A549 (cell line): ENCODE measurements at regions not wholly inside any gene's neighbourhood (a gene's known extent, or its start where the extent isn't known, plus 50 kb on each side); places are given as distances from the start of the nearest gene placed in this dataset.
"Not testable (repeated sequence)": the region's sequence is repeated elsewhere in the genome, so short reads cannot be mapped to it uniquely, and the experiment has no call there.

Source experiments
- ATAC-seq, 2 experiments: fragments of 200-7000 bp in 1 of 2; fragments of >200 bp in 1 of 2; cut with Nextera tagmentation in 1 of 2; cut with Tn5 transposase in 1 of 2; 3 replicates each; pipeline versions ENCODE4 v1.8.0 to v1.9.1; 2018 to 2020; ENCODE audit warnings: mild to moderate bottlenecking in 1 of 2, moderate library complexity in 1 of 2
- CTCF ChIA-PET: fragments of 300-600 bp; sonication (Branson Sonifier 250); formaldehyde crosslinking; extraction: SDS; loops from one replicate; lab custom pipeline; 2021; ENCODE audit warnings: antibody characterized with exemption, inconsistent platforms; lab: Yijun Ruan, JAX
- POLR2A ChIA-PET: fragments of 350-600 bp; formaldehyde crosslinking; extraction: SDS; loops from one replicate; lab custom pipeline; 2021; ENCODE audit warnings: antibody characterized with exemption, inconsistent platforms; lab: Yijun Ruan, JAX
- DNase-seq, 2 experiments: peaks; one replicate each; pipeline versions ENCODE4 v3.0.0 to v3.0.0-alpha.2; 2011 to 2016; ENCODE audit warnings: low read depth in 1 of 2, low spot score in 1 of 2
- FAIRE-seq: peaks from 2 replicates; lab custom pipeline; 2011; peaks lifted over from hg19 to GRCh38; lab: Jason Lieb, UNC
- H3K27ac ChIP-seq, 2 experiments: fragments of >200 bp; sonication (Bioruptor Twin); formaldehyde crosslinking; 3 replicates each; pipeline ENCODE4 v1.5.1; 2016 to 2017
- H3K4me1 ChIP-seq: fragments of >200 bp; sonication (Bioruptor Twin); formaldehyde crosslinking; 3 replicates; pipeline ENCODE4 v1.6.1; 2016
- H3K4me2 ChIP-seq: fragments of >200 bp; sonication (Bioruptor Twin); formaldehyde crosslinking; 3 replicates; pipeline ENCODE4 v1.6.1; 2016
- H3K4me3 ChIP-seq: fragments of >200 bp; sonication (Bioruptor Twin); formaldehyde crosslinking; 3 replicates; pipeline ENCODE4 v1.5.1; 2016
- H3K9me3 ChIP-seq: fragments of >200 bp; sonication (Bioruptor Twin); formaldehyde crosslinking; 3 replicates; pipeline ENCODE4 v1.6.1; 2016
- CBX8 ChIP-seq: fragments of 200-600 bp; sonication (generic); IDR thresholded peaks from 2 replicates; pipeline ENCODE4 v1.6.1; 2016
- EP300 ChIP-seq, 2 experiments: fragments of >200 bp; sonication (Bioruptor Twin); formaldehyde crosslinking; IDR thresholded peaks; 2 replicates in 1 of 2; 3 replicates in 1 of 2; pipeline ENCODE4 v1.6.1; 2016 to 2017
- FOSB ChIP-seq: fragments of 250-450 bp; sonication (Bioruptor Pico); IDR thresholded peaks from 2 replicates; pipeline ENCODE4 v1.5.0; 2020; ENCODE audit warnings: mild to moderate bottlenecking, moderate library complexity
- HDAC2 ChIP-seq: fragments of 200-600 bp; sonication (generic); IDR thresholded peaks from 2 replicates; pipeline ENCODE4 v1.6.1; 2016
- HOXB5 ChIP-seq: fragments of 250-450 bp; sonication (Bioruptor Pico); IDR thresholded peaks from 2 replicates; pipeline ENCODE4 v1.5.0; 2020; ENCODE audit warnings: mild to moderate bottlenecking, moderate library complexity
- KDM1A ChIP-seq: fragments of 200-600 bp; sonication (generic); IDR thresholded peaks from 2 replicates; pipeline ENCODE4 v1.6.1; 2016; ENCODE audit warnings: low read depth, mild to moderate bottlenecking
- NR3C1 ChIP-seq: fragments of >200 bp; sonication (Bioruptor Twin); formaldehyde crosslinking; IDR thresholded peaks from 3 replicates; pipeline ENCODE4 v1.6.1; 2017
- POLR2AphosphoS2 ChIP-seq: conservative IDR thresholded peaks from 2 replicates; pipeline ENCODE4 v1.6.1; 2012; ENCODE audit warnings: low read length, improper control_type of control experiment, inconsistent platforms
- RAD21 ChIP-seq, 2 experiments: fragments of >200 bp in 1 of 2; sonication (Bioruptor Twin) in 1 of 2; formaldehyde crosslinking in 1 of 2; IDR thresholded peaks in 1 of 2; conservative IDR thresholded peaks in 1 of 2; 2 replicates in 1 of 2; 3 replicates in 1 of 2; pipeline ENCODE4 v1.6.1; 2012 to 2018; ENCODE audit warnings: inconsistent platforms in 1 of 2
- SMC3 ChIP-seq: fragments of >200 bp; sonication (Bioruptor Twin); formaldehyde crosslinking; IDR thresholded peaks from 3 replicates; pipeline ENCODE4 v1.6.1; 2018; ENCODE audit warnings: inconsistent platforms
- SREBF2 ChIP-seq: fragments of 450-650 bp; IDR thresholded peaks from 2 replicates; pipeline ENCODE4 v1.6.1; 2014; ENCODE audit warnings: mild to moderate bottlenecking, moderate library complexity
- ZNF302 ChIP-seq: fragments of 250-450 bp; sonication (Bioruptor Pico); IDR thresholded peaks from 2 replicates; pipeline ENCODE4 v1.9.0; 2021; ENCODE audit warnings: inconsistent platforms, mild to moderate bottlenecking, moderate library complexity
- ZSCAN20 ChIP-seq: fragments of 250-450 bp; sonication (Bioruptor Pico); IDR thresholded peaks from 2 replicates; pipeline ENCODE4 v1.8.0; 2022; ENCODE audit warnings: mild to moderate bottlenecking, moderate library complexity
- WGBS: methylation state at CpG from one replicate; pipeline ENCODE4 v1.1.6; 2017; ENCODE audit errors: missing lambda C conversion rate; 5-methylcytosine and 5-hydroxymethylcytosine counted together
- TF ChIP-seq, protein P1 (sequence below): fragments of >200 bp; sonication (Bioruptor Twin); formaldehyde crosslinking; IDR thresholded peaks from 3 replicates; pipeline ENCODE4 v1.5.1; 2016
- TF ChIP-seq, protein P2 (sequence below): fragments of 250-450 bp; sonication (Bioruptor Pico); IDR thresholded peaks from 2 replicates; pipeline ENCODE4 v1.5.0; 2021; ENCODE audit warnings: mild to moderate bottlenecking, moderate library complexity, borderline replicate concordance
- TF ChIP-seq, protein P3 (sequence below): IDR thresholded peaks from 2 replicates; pipeline ENCODE4 v1.6.1; 2012; ENCODE audit warnings: low read depth, borderline replicate concordance
- TF ChIP-seq, protein P4 (sequence below): fragments of 250-450 bp; sonication (Bioruptor Pico); IDR thresholded peaks from 2 replicates; pipeline ENCODE4 v1.5.0; 2020; ENCODE audit warnings: low read depth, mild to moderate bottlenecking, moderate library complexity

DNA sequence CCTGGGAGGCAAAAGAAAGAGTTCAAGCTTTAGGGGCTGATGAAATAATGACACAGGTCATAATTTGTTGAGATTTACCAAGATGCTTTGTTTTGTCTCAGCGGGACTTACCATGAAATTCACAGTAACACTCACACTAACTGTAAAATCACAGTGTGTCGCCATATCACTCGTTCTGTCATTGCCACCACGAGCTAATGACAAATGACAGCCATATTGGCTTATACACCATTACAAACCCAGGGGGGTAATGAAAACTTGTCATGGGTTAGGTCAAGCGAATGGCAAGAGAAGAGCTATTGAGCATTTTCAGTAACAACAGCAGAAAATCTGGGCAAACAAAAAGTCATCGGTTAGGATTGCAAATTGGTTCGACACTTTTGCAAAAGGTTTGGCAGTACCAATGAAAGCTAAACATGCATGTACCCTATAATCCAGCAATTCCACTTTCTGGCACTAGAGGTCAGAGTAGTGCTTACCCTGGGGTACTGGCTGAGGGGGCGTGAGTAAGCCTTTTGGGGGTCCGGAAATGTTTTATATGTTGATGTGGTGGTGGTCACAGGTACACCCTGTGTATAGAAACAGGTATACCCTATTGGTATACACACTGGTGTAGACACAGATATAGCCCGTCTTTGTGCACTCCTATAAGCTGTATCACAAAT lies 83.9 kb upstream of the RAI2 start:
- POLR2A ChIA-PET: no interaction called here
- Histone ChIP-seq H3K27ac (no peak overlapping the region), H3K4me1 (no peaks in the 10 kb centered on the region), H3K9me3 (no peaks in the 10 kb centered on the region), H3K4me3 (no peak overlapping the region), H3K4me2 (no peak overlapping the region)
- TF ChIP-seq, protein P1, sequence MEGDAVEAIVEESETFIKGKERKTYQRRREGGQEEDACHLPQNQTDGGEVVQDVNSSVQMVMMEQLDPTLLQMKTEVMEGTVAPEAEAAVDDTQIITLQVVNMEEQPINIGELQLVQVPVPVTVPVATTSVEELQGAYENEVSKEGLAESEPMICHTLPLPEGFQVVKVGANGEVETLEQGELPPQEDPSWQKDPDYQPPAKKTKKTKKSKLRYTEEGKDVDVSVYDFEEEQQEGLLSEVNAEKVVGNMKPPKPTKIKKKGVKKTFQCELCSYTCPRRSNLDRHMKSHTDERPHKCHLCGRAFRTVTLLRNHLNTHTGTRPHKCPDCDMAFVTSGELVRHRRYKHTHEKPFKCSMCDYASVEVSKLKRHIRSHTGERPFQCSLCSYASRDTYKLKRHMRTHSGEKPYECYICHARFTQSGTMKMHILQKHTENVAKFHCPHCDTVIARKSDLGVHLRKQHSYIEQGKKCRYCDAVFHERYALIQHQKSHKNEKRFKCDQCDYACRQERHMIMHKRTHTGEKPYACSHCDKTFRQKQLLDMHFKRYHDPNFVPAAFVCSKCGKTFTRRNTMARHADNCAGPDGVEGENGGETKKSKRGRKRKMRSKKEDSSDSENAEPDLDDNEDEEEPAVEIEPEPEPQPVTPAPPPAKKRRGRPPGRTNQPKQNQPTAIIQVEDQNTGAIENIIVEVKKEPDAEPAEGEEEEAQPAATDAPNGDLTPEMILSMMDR: peak; percentile 44
- TF ChIP-seq, protein P2, sequence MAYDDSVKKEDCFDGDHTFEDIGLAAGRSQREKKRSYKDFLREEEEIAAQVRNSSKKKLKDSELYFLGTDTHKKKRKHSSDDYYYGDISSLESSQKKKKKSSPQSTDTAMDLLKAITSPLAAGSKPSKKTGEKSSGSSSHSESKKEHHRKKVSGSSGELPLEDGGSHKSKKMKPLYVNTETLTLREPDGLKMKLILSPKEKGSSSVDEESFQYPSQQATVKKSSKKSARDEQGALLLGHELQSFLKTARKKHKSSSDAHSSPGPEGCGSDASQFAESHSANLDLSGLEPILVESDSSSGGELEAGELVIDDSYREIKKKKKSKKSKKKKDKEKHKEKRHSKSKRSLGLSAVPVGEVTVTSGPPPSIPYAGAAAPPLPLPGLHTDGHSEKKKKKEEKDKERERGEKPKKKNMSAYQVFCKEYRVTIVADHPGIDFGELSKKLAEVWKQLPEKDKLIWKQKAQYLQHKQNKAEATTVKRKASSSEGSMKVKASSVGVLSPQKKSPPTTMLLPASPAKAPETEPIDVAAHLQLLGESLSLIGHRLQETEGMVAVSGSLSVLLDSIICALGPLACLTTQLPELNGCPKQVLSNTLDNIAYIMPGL (CRISPR knock-in tag): no peak
- TF ChIP-seq, protein P3, sequence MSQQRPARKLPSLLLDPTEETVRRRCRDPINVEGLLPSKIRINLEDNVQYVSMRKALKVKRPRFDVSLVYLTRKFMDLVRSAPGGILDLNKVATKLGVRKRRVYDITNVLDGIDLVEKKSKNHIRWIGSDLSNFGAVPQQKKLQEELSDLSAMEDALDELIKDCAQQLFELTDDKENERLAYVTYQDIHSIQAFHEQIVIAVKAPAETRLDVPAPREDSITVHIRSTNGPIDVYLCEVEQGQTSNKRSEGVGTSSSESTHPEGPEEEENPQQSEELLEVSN: no peak
- TF ChIP-seq RAD21 (conservative IDR thresholded peaks at IDR 0.05 in 1 of 2, IDR thresholded peaks at IDR 0.05 in 1 of 2) (peak; percentile 34 to 56; a peak in 4 of 5 replicates), SMC3 (peak; percentile 40; the same call in 1 of the 3 replicates)
- FAIRE-seq: no peak
- CTCF ChIA-PET: interaction anchor here (0.7 to 1.4 kb wide), 10 partner anchors 10 to 428 kb away, joined by 3 to 5 read pairs (median 4); no protein-coding TSS in a partner anchor
- ATAC-seq: peak in 1 of 2 experiments; percentile 47; a peak in 2 of 6 replicates
- peak in 1 of 2 experiments; percentile 7 for DNase-seq
- 10% methylated on average over 10 of the region's 10 CpGs for WGBS

DNA sequence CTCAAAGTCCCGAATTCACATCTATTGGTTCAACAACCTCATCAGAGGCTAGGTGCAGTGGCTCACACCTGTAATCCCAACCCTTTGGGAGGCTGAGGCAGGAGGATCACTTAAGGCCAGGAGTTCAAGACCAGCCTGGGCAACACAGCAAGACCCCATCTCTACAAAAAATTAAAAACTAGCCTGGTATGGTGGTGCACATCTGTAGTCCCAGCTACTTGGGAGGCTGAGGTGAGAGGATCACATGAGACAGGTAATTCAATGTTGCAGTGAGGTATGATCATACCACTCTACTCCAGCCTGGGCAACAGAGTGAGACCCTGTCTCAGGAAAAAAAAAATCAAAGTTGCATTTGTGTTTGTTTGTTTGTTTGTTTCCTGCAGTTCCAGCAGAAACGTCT lies 80.1 kb upstream of the RAI2 start:
- CTCF ChIA-PET: not testable (repeated sequence)
- WGBS: 8% methylated on average over 2 of the region's 2 CpGs

DNA sequence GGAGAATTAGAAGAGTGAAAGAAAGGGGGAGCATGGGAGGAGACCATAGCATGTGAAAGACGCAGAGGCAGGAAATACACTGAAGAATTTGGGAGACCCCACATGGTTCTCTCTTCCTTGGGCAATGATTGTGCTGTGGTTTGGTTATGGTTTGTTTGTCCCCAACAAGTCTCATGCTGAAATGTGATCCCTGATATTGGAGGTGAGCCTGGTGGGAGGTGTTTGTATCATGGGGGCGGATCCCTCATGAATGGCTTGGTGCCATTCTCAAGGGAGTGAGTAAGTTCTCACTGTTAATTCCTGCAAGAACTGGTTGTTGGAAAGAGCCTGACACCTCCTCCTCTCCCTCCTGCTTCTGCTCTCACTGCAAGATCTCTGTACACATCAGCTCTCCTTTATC lies 78.6 kb upstream of the RAI2 start:
- 26% methylated on average over 2 of the region's 2 CpGs for WGBS
- ATAC-seq (no peak), DNase-seq (no peak), FAIRE-seq (no peak)
- no peak overlapping the region for H3K27ac ChIP-seq
- no peak overlapping the region for H3K4me3 ChIP-seq
- H3K4me2 ChIP-seq: no peak overlapping the region
- no peaks in the 10 kb centered on the region for H3K9me3 ChIP-seq
- no peaks in the 10 kb centered on the region for H3K4me1 ChIP-seq
- CTCF ChIA-PET: interaction anchor here (0.5 kb wide), 1 partner anchor 327 kb away, joined by 3 read pairs; no protein-coding TSS in a partner anchor
- TF ChIP-seq SREBF2 (no peak), EP300 (IDR thresholded peaks at IDR 0.05) (no peak), HDAC2 (no peak)
- TF ChIP-seq, protein P4, sequence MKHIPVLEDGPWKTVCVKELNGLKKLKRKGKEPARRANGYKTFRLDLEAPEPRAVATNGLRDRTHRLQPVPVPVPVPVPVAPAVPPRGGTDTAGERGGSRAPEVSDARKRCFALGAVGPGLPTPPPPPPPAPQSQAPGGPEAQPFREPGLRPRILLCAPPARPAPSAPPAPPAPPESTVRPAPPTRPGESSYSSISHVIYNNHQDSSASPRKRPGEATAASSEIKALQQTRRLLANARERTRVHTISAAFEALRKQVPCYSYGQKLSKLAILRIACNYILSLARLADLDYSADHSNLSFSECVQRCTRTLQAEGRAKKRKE: no peak
- TF ChIP-seq, all 56 proteins: peak for 0
- POLR2A ChIA-PET: no interaction called here

More for the DNA sequence above, 80.1 kb upstream of the RAI2 start:
- DNase-seq, H3K27ac ChIP-seq, H3K4me3 ChIP-seq, ATAC-seq, H3K4me1 ChIP-seq, H3K9me3 ChIP-seq, H3K4me2 ChIP-seq, POLR2A ChIA-PET, FAIRE-seq: not testable (repeated sequence)

DNA sequence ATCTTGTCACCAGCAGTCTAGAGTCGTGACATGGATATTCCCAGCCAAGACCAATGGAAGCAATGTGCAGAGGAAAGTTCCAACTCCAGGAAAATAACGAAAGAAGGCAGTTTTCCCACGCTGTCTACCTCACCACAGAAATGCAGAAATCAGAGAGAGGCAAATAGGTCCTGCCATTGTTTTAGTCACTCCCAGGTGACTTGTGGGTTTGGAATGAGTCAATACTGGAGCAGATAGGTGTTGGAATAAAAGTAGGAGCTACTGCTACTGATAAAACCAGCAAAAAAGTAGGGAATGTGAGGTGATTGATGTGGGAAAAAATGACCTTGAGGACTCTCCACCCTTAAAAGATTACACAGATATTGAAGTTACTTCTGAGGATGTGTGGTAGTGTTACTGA lies 72.8 kb upstream of the RAI2 start:
- Histone ChIP-seq H3K4me3 (no peak overlapping the region), H3K4me1 (no peaks in the 10 kb centered on the region), H3K27ac (no peak overlapping the region), H3K4me2 (no peak overlapping the region), H3K9me3 (no peaks in the 10 kb centered on the region)
- ChIA-PET CTCF (no interaction called here), POLR2A (no interaction called here)
- ATAC-seq (no peak), DNase-seq (no peak), FAIRE-seq (no peak)
- TF ChIP-seq ZNF302 (CRISPR knock-in tag): no peak
- TF ChIP-seq, protein P4: no peak
- TF ChIP-seq ZSCAN20 (CRISPR knock-in tag): no peak
- TF ChIP-seq POLR2AphosphoS2: no peak
- TF ChIP-seq KDM1A: no peak
- TF ChIP-seq SREBF2: no peak
- no peak for TF ChIP-seq CBX8
- no peak for TF ChIP-seq HOXB5
- no peak for TF ChIP-seq FOSB
- TF ChIP-seq RAD21 (conservative IDR thresholded peaks at IDR 0.05 in 1 of 2, IDR thresholded peaks at IDR 0.05 in 1 of 2): no peak
- no peak for TF ChIP-seq NR3C1
- WGBS: 0% methylated on average over 3 of the region's 3 CpGs
